GM12875 (cell line): ENCODE measurements at regions not wholly inside any gene's neighbourhood (a gene's known extent, or its start where the extent isn't known, plus 50 kb on each side); places are given as distances from the start of the nearest gene placed in this dataset.

Experiments used
- H3K4me3 ChIP-seq: one replicate; pipeline ENCODE4 v1.5.1; 2011; ENCODE audit warnings: low read depth, low read length, control low read depth
- CTCF ChIP-seq: IDR thresholded peaks from 2 replicates; pipeline ENCODE4 v1.5.1; 2011; ENCODE audit warnings: low read depth, mild to moderate bottlenecking, control low read depth, inconsistent platforms, low read length, moderate library complexity, borderline replicate concordance; ENCODE audit not compliant: insufficient read depth

- no peak for TF ChIP-seq CTCF
- H3K4me3 ChIP-seq = no peak overlapping the region
Measured at GRCh38 chr6:14638435-14638905, 520.9 kb downstream of the CD83 start.

- no peak overlapping the region for H3K4me3 ChIP-seq
- TF ChIP-seq CTCF = no peak
Measured at GRCh38 chr6:14638906-14639761, 521.6 kb downstream of the CD83 start.

GRCh38 chr6:14639983-14640599, 522.5 kb downstream of the CD83 start:
- no peak for TF ChIP-seq CTCF
- no peak overlapping the region for H3K4me3 ChIP-seq

- H3K4me3 ChIP-seq = no peak overlapping the region
- no peak for TF ChIP-seq CTCF
Measured at GRCh38 chr6:14640631-14641030, 523.1 kb downstream of the CD83 start.

- no peak overlapping the region for H3K4me3 ChIP-seq
- no peak for TF ChIP-seq CTCF
Measured at GRCh38 chr6:14641423-14642135, 524.0 kb downstream of the CD83 start.

GRCh38 chr6:14642136-14642505, 524.5 kb downstream of the CD83 start:
- TF ChIP-seq CTCF = no peak
- no peak overlapping the region for H3K4me3 ChIP-seq

- TF ChIP-seq CTCF = no peak
Measured at GRCh38 chr6:14642842-14643241, 525.3 kb downstream of the CD83 start.

More at GRCh38 chr6:14642842-14643241, 525.3 kb downstream of the CD83 start:
- H3K4me3 ChIP-seq = no peak overlapping the region
